NOMO-1 treated with dmso at 0.1 percent for 144 hours (cell line): ENCODE measurements at regions not wholly inside any gene's neighbourhood (a gene's known extent, or its start where the extent isn't known, plus 50 kb on each side); places are given as distances from the start of the nearest gene placed in this dataset.

Experiments used
- DNase-seq: peaks from one replicate; lab custom pipeline; 2025; ENCODE audit not compliant: unreplicated experiment; lab: John Stamatoyannopoulos, UW

GRCh38 chr20:6618051-6618450, 149.4 kb upstream of the BMP2 start:
- DNase-seq = no peak

- no peak for DNase-seq
Observed at GRCh38 chr20:6616421-6616820, 151.1 kb upstream of the BMP2 start.

GRCh38 chr20:6614836-6615235, 152.7 kb upstream of the BMP2 start:
- DNase-seq = no peak

GRCh38 chr20:6613280-6613861, 154.1 kb upstream of the BMP2 start:
- DNase-seq = no peak

- no peak for DNase-seq
Observed at GRCh38 chr20:6612606-6612923, 154.9 kb upstream of the BMP2 start.

- no peak for DNase-seq
Observed at GRCh38 chr20:6611911-6612605, 155.4 kb upstream of the BMP2 start.

- peak; percentile 21 for DNase-seq
Observed at GRCh38 chr20:6606651-6607050, 160.8 kb upstream of the BMP2 start.

GRCh38 chr20:6605055-6605935, 162.2 kb upstream of the BMP2 start:
- no peak for DNase-seq

GRCh38 chr20:6604179-6604578, 163.3 kb upstream of the BMP2 start:
- DNase-seq = no peak

- no peak for DNase-seq
Observed at GRCh38 chr20:6599876-6600735, 167.4 kb upstream of the BMP2 start.

- no peak for DNase-seq
Observed at GRCh38 chr20:6595704-6596103, 171.8 kb upstream of the BMP2 start.

GRCh38 chr20:6590891-6591637, 176.4 kb upstream of the BMP2 start:
- no peak for DNase-seq

GRCh38 chr20:6588296-6588695, 179.2 kb upstream of the BMP2 start:
- no peak for DNase-seq

- peak; percentile 77 for DNase-seq
Observed at GRCh38 chr20:6583134-6583738, 184.2 kb upstream of the BMP2 start.

GRCh38 chr20:6582449-6582848, 185.0 kb upstream of the BMP2 start:
- no peak for DNase-seq

GRCh38 chr20:6580486-6580885, 187.0 kb upstream of the BMP2 start:
- no peak for DNase-seq

- DNase-seq = no peak
Observed at GRCh38 chr20:6579824-6580223, 187.7 kb upstream of the BMP2 start.

- no peak for DNase-seq
Observed at GRCh38 chr20:6579417-6579816, 188.1 kb upstream of the BMP2 start.

GRCh38 chr20:6577451-6577850, 190.0 kb upstream of the BMP2 start:
- DNase-seq = no peak

GRCh38 chr20:6576726-6577125, 190.8 kb upstream of the BMP2 start:
- DNase-seq = no peak
